ENCODE measurements at regions not wholly inside any gene's neighbourhood (a gene's known extent, or its start where the extent isn't known, plus 50 kb on each side); places are given as distances from the start of the nearest gene placed in this dataset.

DNA sequence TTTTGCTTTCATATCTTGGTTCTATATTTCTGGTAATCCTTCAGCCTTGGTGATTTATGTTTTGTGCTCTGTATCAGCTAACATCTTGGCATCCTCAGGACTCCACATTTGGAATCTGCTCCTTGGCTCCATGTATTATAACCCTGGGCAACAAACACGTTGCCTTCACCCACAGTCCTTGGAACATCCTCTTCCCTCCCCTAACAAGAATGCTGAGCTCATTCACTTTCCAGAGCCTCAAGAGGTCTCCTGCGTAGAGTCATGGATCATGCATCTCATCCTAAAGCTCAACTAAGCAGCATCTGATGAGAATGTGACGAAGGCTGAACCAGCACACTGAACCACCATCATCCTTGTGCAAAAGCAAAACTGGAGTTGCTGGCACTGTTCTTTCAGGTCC, 60.5 kb upstream of the C1GALT1C1 start:
- no peak overlapping the region for H3K4me3 ChIP-seq
- in situ Hi-C loops (cut with MboI; ENCODE audit: low sequenced_read_pairs in 4 of 4), result no loop called here
- H3K9me3 ChIP-seq, result no peaks in the 10 kb centered on the region
- no peak overlapping the region for H3K27ac ChIP-seq
- TF ChIP-seq POLR2A (IDR thresholded peaks at IDR 0.05), result no peak
- TF ChIP-seq, protein P1, sequence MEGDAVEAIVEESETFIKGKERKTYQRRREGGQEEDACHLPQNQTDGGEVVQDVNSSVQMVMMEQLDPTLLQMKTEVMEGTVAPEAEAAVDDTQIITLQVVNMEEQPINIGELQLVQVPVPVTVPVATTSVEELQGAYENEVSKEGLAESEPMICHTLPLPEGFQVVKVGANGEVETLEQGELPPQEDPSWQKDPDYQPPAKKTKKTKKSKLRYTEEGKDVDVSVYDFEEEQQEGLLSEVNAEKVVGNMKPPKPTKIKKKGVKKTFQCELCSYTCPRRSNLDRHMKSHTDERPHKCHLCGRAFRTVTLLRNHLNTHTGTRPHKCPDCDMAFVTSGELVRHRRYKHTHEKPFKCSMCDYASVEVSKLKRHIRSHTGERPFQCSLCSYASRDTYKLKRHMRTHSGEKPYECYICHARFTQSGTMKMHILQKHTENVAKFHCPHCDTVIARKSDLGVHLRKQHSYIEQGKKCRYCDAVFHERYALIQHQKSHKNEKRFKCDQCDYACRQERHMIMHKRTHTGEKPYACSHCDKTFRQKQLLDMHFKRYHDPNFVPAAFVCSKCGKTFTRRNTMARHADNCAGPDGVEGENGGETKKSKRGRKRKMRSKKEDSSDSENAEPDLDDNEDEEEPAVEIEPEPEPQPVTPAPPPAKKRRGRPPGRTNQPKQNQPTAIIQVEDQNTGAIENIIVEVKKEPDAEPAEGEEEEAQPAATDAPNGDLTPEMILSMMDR (IDR thresholded peaks at IDR 0.05 in 4 of 5, conservative IDR thresholded peaks at IDR 0.05 in 1 of 5), result no peak
- H3K4me1 ChIP-seq, result no peaks in the 10 kb centered on the region
- DNase-seq, result no peak
- intact Hi-C loops (cut with DNase I; ENCODE audit: low total_unique reads), result no loop called here
- H3K36me3 ChIP-seq, result no peaks in the 10 kb centered on the region
- no peak for ATAC-seq
- H3K27me3 ChIP-seq, result no peaks in the 10 kb centered on the region

DNA sequence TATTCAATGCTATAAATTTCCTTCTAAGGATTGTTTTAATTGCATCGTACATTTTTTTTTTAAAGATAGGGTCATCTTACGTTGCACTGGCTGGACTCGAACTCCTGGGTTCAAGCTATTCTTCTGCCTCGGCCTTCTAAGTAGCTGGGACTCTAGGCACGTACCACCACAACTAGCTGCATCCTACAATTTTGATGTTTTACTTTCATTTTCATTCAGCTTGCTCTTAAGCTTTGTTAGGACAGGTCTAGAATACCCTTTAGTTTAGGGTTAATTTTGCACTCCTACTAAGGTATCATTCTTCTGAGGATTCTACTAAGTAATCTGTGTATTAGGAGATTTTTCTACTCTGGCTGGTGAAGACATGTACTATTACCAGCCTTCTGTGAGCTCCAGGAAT, 50.2 kb upstream of the C1GALT1C1 start:
- Histone ChIP-seq H3K9me3 (no peaks in the 10 kb centered on the region), H3K4me1 (no peaks in the 10 kb centered on the region), H3K27ac (no peak overlapping the region), H3K36me3 (no peaks in the 10 kb centered on the region), H3K27me3 (no peaks in the 10 kb centered on the region), H3K4me3 (no peak overlapping the region)
- ATAC-seq (no peak), DNase-seq (no peak)
- in situ Hi-C loops (cut with MboI; ENCODE audit: low sequenced_read_pairs in 4 of 4), result no loop called here
- intact Hi-C loops (cut with DNase I; ENCODE audit: low total_unique reads), result no loop called here
- TF ChIP-seq, protein P1 (IDR thresholded peaks at IDR 0.05 in 4 of 5, conservative IDR thresholded peaks at IDR 0.05 in 1 of 5), result no peak
- no peak for TF ChIP-seq POLR2A (IDR thresholded peaks at IDR 0.05)

Data from gastrocnemius medialis (tissue), 4 donors.